ENCODE measurements at regions not wholly inside any gene's neighbourhood (a gene's known extent, or its start where the extent isn't known, plus 50 kb on each side); places are given as distances from the start of the nearest gene placed in this dataset.
"Not testable (repeated sequence)": the region's sequence is repeated elsewhere in the genome, so short reads cannot be mapped to it uniquely, and the experiment has no call there.

DNA sequence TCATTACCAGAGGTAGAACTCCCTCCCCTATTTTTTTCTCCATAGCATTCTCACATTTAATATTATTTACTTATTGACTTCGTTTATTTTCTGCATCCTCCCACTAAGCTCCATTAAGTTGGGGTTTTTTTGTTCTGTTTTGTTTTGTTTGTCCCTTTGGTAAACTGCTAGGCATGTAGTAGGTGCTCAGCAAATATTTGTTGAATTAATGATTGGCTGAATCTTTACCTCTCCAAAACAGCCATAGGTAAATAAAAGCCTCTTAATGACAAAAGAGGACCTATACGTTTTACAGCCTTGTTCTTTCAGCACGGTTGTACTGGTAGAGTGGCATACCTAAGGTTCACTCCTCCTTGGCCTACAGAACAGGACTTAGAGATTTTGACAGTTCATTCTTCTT lies 52.0 kb downstream of the PRORP start:
- no peak for DNase-seq (ENCODE audit: low spot score)
- Mint-ChIP-seq H3K9me3 (peaks cover 3% of the 10 kb centered on the region), H3K4me1 (ENCODE audit: low read depth) (no peaks in the 10 kb centered on the region), H3K36me3 (ENCODE audit: low read depth) (peaks cover 49% of the 10 kb centered on the region), H3K27me3 (ENCODE audit: low read depth) (no peaks in the 10 kb centered on the region), H3K27ac (no peak overlapping the region), H3K4me3 (ENCODE audit: low read depth) (no peak overlapping the region)
- intact Hi-C loops (cut with micrococcal nuclease), result no loop called here

DNA sequence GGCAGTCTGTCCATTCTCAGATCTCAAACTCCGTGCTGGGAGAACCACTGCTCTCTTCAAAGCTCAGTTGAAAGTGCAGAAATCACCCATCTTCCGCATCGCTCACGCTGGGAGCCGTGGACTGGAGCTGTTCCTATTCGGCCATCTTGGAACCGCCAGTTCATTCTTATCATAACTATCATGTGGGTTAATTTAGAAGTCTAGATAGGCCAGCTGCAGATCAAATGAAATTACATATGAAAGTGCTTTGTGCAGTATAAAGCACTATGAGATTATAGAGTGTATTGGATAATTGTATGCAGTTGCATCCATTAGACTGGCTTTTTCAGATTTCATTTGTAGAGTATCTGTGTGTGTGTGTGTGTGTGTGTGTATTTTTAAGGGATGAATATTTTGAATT lies 57.8 kb downstream of the PRORP start:
- DNase-seq (ENCODE audit: low spot score), result no peak
- no peak overlapping the region for H3K4me3 Mint-ChIP-seq (ENCODE audit: low read depth)
- H3K4me1 Mint-ChIP-seq (ENCODE audit: low read depth), result no peaks in the 10 kb centered on the region
- H3K9me3 Mint-ChIP-seq, result peaks cover 3% of the 10 kb centered on the region
- peaks cover 24% of the 10 kb centered on the region for H3K36me3 Mint-ChIP-seq (ENCODE audit: low read depth)
- intact Hi-C loops (cut with micrococcal nuclease), result no loop called here
- H3K27ac Mint-ChIP-seq, result no peak overlapping the region
- H3K27me3 Mint-ChIP-seq (ENCODE audit: low read depth), result no peaks in the 10 kb centered on the region

DNA sequence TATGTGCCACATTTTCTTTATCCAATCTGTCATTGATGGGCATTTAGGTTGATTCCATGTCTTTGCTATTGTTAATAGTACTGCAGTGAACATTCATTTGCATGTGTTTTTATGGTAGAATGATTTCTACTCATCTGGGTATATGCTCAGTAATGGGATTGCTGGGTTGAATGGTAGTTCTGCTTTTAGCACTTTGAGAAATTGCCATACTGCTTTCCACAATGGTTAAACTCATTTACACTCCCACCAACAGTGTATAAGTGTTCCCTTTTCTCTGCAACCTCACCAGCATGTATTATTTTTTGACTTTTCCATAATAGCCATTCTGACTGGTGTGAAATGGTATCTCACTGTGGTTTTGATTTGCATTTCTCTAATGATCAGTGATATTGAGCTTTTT lies 62.5 kb downstream of the PRORP start:
- H3K27me3 Mint-ChIP-seq (ENCODE audit: low read depth); intact Hi-C loops (cut with micrococcal nuclease); H3K27ac Mint-ChIP-seq; H3K4me3 Mint-ChIP-seq (ENCODE audit: low read depth); H3K4me1 Mint-ChIP-seq (ENCODE audit: low read depth); DNase-seq (ENCODE audit: low spot score); H3K9me3 Mint-ChIP-seq: not testable (repeated sequence)
- peaks cover 17% of the 10 kb centered on the region for H3K36me3 Mint-ChIP-seq (ENCODE audit: low read depth)

DNA sequence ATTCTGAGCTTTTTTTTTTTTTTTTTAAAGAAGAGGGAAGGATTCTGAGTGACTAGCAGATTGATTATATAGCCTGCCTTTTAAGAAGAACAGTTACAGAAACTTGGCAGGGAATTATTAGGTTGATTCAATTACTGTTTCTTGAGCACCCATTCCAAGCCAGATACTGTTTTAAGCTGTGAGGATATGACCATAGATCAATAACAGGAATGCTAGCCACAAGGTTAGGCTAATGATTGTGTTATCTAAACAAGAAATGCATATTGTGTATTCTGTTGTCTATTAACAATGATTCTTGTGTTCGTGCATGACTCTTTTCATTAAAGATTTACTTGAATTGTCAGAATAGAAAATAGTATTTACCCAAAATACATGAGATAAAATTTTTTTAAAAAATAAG lies 67.1 kb downstream of the PRORP start:
- no peak for DNase-seq (ENCODE audit: low spot score)
- peaks cover 38% of the 10 kb centered on the region for H3K36me3 Mint-ChIP-seq (ENCODE audit: low read depth)
- H3K9me3 Mint-ChIP-seq, result peaks cover 5% of the 10 kb centered on the region
- H3K27me3 Mint-ChIP-seq (ENCODE audit: low read depth), result no peaks in the 10 kb centered on the region
- H3K4me3 Mint-ChIP-seq (ENCODE audit: low read depth), result no peak overlapping the region
- peaks cover 6% of the 10 kb centered on the region for H3K4me1 Mint-ChIP-seq (ENCODE audit: low read depth)
- intact Hi-C loops (cut with micrococcal nuclease), result no loop called here
- H3K27ac Mint-ChIP-seq, result no peak overlapping the region

DNA sequence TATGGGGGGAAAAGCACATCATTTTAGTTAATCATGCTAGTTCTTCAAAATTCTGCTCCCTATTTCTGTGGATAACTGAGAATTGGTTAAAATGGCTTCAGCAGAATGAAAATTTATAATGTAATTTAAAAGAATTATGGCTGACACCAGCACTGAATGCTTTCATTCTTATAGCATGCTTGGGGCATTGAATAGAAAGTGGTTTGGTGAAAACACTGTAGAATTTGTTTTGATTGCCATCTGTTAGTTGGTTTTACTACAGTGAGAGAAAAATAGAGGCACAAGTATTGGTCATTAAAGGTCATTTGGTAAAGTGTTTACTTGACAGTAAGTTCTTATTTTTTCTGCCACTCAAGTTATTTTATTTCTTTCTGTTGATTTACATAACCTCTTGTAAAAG lies 70.8 kb downstream of the PRORP start:
- intact Hi-C loops (cut with micrococcal nuclease), result no loop called here
- Mint-ChIP-seq H3K27me3 (ENCODE audit: low read depth) (no peaks in the 10 kb centered on the region), H3K27ac (no peak overlapping the region), H3K36me3 (ENCODE audit: low read depth) (peaks cover 31% of the 10 kb centered on the region), H3K4me1 (ENCODE audit: low read depth) (peaks cover 22% of the 10 kb centered on the region), H3K9me3 (peaks cover 5% of the 10 kb centered on the region), H3K4me3 (ENCODE audit: low read depth) (no peak overlapping the region)
- no peak for DNase-seq (ENCODE audit: low spot score)

DNA sequence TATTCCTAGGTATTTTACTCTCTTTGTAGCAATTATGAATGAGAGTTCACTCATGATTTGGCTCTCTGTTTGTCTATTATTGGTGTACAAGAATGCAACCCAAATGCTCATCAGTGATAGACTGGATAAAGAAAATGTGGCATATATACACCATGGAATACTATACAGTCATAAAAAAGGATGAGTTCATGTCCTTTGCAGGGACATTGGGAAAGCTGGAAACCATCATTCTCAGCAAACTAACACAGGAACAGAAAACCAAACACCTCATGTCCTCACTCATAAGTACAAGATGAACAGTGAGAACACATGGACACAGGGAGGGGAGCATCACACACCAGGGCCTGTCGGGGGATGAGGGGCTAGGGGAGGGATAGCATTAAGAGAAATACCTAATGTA lies 71.8 kb downstream of the PRORP start:
- intact Hi-C loops (cut with micrococcal nuclease); H3K9me3 Mint-ChIP-seq; H3K27me3 Mint-ChIP-seq (ENCODE audit: low read depth); H3K4me3 Mint-ChIP-seq (ENCODE audit: low read depth); H3K27ac Mint-ChIP-seq; DNase-seq (ENCODE audit: low spot score): not testable (repeated sequence)
- Mint-ChIP-seq H3K4me1 (ENCODE audit: low read depth) (peaks cover 23% of the 10 kb centered on the region), H3K36me3 (ENCODE audit: low read depth) (peaks cover 31% of the 10 kb centered on the region)

DNA sequence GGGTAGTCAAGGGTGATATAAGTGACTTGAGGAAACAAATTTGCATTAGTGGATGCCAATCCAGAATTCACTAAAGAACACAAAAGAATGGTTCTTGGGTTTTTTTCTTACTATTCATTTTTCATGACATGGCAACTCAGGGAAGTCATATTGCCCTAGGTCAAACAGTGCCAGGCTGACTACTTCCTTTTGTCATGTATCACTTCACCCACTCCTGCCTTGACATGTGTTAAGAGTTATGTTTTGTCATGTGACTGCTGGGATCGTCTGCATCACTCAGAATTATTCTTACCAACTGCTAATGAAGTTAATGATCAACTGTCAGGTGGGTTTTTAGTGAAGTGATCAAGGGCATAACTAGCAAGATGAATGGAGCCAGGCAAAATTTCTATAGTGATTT lies 74.2 kb downstream of the PRORP start:
- intact Hi-C loops (cut with micrococcal nuclease), result no loop called here

DNA sequence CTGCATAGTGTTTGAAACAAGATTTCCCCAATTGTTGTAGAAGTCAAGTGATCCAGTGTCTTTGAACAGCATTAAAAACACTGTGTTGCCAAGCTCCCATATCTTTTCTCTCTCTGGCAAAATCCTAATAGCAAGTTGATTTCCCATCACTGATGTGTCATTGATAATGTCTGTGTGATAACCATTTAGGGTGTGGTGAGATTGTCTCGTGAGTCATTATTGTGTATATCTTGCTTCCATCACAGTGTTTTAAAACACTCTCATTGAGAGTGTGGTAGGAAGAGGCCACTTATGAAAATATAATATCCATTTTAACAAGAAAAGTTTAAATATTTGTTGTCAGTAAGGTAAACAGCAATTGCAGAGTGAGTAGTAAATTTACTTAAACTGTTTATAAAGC lies 74.7 kb downstream of the PRORP start:
- intact Hi-C loops (cut with micrococcal nuclease), result no loop called here
- H3K4me3 Mint-ChIP-seq (ENCODE audit: low read depth), result no peak overlapping the region
- peaks cover 26% of the 10 kb centered on the region for H3K36me3 Mint-ChIP-seq (ENCODE audit: low read depth)
- H3K4me1 Mint-ChIP-seq (ENCODE audit: low read depth), result peaks cover 29% of the 10 kb centered on the region
- peak overlapping the region; percentile 21 for H3K27ac Mint-ChIP-seq
- H3K27me3 Mint-ChIP-seq (ENCODE audit: low read depth), result no peaks in the 10 kb centered on the region
- DNase-seq (ENCODE audit: low spot score), result no peak
- peaks cover 5% of the 10 kb centered on the region for H3K9me3 Mint-ChIP-seq

More for the DNA sequence above, 74.2 kb downstream of the PRORP start:
- DNase-seq (ENCODE audit: low spot score), result no peak
- Mint-ChIP-seq H3K4me3 (ENCODE audit: low read depth) (no peak overlapping the region), H3K9me3 (peaks cover 5% of the 10 kb centered on the region), H3K27ac (peak overlapping the region; percentile 21), H3K4me1 (ENCODE audit: low read depth) (peaks cover 32% of the 10 kb centered on the region), H3K36me3 (ENCODE audit: low read depth) (peaks cover 30% of the 10 kb centered on the region), H3K27me3 (ENCODE audit: low read depth) (no peaks in the 10 kb centered on the region)

DNA sequence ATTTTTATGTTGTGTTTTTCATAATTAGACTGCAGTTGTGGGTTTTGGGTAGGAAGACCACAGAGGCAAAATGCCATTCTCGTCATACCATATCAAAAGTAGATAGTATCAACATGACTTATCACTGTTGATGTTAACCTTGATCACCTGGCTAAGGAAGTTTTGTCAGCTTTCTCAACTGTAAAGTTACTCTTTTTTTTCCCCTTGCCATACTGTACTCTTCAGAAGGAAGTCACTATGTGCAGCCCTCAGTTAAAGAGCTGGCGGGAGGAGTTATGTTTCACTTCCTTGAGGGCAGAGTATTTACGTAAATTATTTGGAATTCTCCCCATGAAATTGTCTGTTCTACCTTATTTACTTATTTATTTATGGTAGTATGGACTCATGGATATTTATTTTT lies 78.7 kb downstream of the PRORP start:
- Mint-ChIP-seq H3K27ac (peak overlapping the region; percentile 54), H3K9me3 (no peaks in the 10 kb centered on the region), H3K27me3 (ENCODE audit: low read depth) (no peaks in the 10 kb centered on the region), H3K36me3 (ENCODE audit: low read depth) (peaks cover 15% of the 10 kb centered on the region), H3K4me1 (ENCODE audit: low read depth) (peaks cover 45% of the 10 kb centered on the region), H3K4me3 (ENCODE audit: low read depth) (peak overlapping the region; percentile 22)
- DNase-seq (ENCODE audit: low spot score), result no peak
- intact Hi-C loops (cut with micrococcal nuclease), result loop anchor here (2.0 to 5.0 kb wide), 3 partner anchors 39 to 92 kb away; partner anchors contain the start of gene PSMA6

DNA sequence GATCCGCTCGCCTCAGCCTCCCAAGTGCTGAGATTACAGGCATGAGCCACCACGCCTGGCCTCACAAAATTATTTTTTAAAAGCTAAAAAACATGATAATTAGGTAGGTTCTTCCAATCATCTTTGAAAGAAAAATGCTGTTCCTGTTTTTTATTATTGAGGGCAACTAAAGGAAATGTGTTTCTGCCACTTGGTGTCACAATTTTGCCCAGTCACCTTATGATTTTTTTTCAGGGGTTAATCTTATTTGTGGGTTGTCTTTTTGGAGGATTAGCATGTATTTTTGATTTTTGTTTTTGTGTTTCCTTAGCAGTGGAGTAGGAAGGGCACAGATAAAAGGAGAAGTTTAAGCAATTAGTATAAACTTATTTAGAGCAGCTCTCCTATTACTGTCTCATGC lies 79.8 kb downstream of the PRORP start:
- H3K4me1 Mint-ChIP-seq (ENCODE audit: low read depth), result peaks cover 37% of the 10 kb centered on the region
- peak overlapping the region; percentile 9 for H3K4me3 Mint-ChIP-seq (ENCODE audit: low read depth)
- peaks cover 18% of the 10 kb centered on the region for H3K36me3 Mint-ChIP-seq (ENCODE audit: low read depth)
- no peaks in the 10 kb centered on the region for H3K27me3 Mint-ChIP-seq (ENCODE audit: low read depth)
- intact Hi-C loops (cut with micrococcal nuclease), result loop anchor here (5.0 kb wide), 2 partner anchors 40 to 60 kb away; no protein-coding TSS in a partner anchor
- H3K27ac Mint-ChIP-seq, result peak overlapping the region; percentile 54
- no peak for DNase-seq (ENCODE audit: low spot score)
- H3K9me3 Mint-ChIP-seq, result no peaks in the 10 kb centered on the region

DNA sequence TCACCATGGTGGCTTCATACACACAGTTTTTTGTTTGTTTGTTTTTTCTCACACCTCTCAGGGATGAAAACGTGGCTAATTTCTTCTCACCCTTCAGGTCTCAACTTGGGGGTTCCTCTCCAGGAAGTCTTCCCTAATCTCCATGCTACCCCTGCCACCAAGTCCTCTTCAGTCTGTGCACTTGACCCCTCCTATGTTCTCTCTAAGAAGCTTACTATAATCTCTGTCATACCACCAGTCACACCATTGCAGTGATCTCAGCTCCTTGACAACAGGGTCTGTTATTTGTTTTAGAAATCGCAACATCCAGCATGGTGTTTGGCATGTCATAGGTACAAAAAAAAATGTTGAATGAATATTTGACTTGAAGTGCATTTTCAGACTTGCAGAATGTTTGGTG lies 83.4 kb downstream of the PRORP start:
- Mint-ChIP-seq H3K27ac (peak overlapping the region; percentile 26), H3K4me3 (ENCODE audit: low read depth) (no peak overlapping the region), H3K36me3 (ENCODE audit: low read depth) (peaks cover 20% of the 10 kb centered on the region), H3K27me3 (ENCODE audit: low read depth) (no peaks in the 10 kb centered on the region), H3K9me3 (no peaks in the 10 kb centered on the region), H3K4me1 (ENCODE audit: low read depth) (peaks cover 39% of the 10 kb centered on the region)
- intact Hi-C loops (cut with micrococcal nuclease), result loop anchor here (2.0 kb wide), 2 partner anchors 15 to 199 kb away; partner anchors contain the start of gene NFKBIA
- no peak for DNase-seq (ENCODE audit: low spot score)

DNA sequence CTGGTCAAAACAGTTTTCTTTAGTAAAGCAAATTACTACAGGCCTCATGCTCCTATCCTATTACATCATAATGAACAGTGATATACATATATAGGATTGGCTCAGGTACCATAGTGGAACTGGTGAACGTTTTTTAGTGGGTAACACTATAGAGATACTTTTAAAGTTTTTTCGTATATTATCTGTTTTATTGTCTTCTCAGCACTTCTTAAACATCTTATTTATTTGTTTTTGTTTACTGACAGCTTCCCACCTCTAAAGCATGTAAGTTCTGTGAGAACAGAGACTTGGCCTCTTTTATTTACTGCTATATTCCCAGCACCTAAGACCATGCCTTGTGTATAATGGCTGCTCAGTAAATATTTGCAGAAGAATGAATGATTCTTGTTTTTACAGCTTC lies 81.1 kb upstream of the PSMA6 start:
- Mint-ChIP-seq H3K27ac (no peak overlapping the region), H3K4me1 (ENCODE audit: low read depth) (peaks cover 27% of the 10 kb centered on the region), H3K27me3 (ENCODE audit: low read depth) (no peaks in the 10 kb centered on the region), H3K36me3 (ENCODE audit: low read depth) (peaks cover 11% of the 10 kb centered on the region), H3K4me3 (ENCODE audit: low read depth) (no peak overlapping the region), H3K9me3 (no peaks in the 10 kb centered on the region)
- intact Hi-C loops (cut with micrococcal nuclease), result no loop called here
- no peak for DNase-seq (ENCODE audit: low spot score)

DNA sequence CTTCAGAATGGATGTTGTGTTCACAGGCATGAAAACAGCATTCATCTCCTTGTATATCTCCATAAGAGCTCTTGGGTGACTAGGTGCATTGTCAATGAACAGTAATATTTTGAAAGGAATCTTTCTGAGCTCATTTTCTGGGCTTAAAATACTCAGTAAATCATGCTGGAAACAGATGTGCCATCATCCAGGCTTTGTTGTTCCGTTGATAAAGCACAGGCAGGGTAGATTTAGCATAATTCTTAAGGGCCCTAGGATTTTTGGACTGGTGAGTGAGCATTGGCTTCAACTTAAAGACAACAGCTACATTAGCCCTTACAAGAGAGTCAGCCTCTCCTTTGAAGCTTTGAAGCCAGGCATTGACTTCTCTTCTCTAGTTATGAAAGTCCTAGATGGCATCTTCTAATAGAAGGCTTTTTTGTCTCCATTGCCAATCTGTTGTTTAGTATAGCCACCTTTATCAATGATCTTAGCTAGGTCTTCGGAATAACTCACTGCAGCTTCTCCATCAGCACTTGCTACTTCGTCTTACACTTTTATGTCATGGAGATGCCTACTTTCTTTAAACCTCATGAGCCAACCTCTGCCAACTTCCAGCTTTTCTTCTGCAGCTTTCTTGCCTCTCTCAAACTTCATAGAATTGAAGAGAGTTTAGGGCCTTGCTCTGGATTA lies 79.6 kb upstream of the PSMA6 start:
- no peak for DNase-seq (ENCODE audit: low spot score)
- H3K4me3 Mint-ChIP-seq (ENCODE audit: low read depth), result no peak overlapping the region
- peaks cover 25% of the 10 kb centered on the region for H3K4me1 Mint-ChIP-seq (ENCODE audit: low read depth)
- H3K27ac Mint-ChIP-seq, result no peak overlapping the region
- intact Hi-C loops (cut with micrococcal nuclease), result no loop called here
- no peaks in the 10 kb centered on the region for H3K9me3 Mint-ChIP-seq
- peaks cover 10% of the 10 kb centered on the region for H3K36me3 Mint-ChIP-seq (ENCODE audit: low read depth)
- H3K27me3 Mint-ChIP-seq (ENCODE audit: low read depth), result no peaks in the 10 kb centered on the region

All from activated T-helper 2 cell treated with anti-CD3 and anti-CD28 coated beads, Interferon-gamma antibody, Interleukin-2, Interleukin-4, amounts not matched to agents 10 μg/mL and 5 μg/mL and 100 μg/mL, durations not matched to agents 14 hours and 24 hours and 36 hours (primary cell).